DMS79 treated with DMSO at 0.1 percent for 48 hours (cell line): ENCODE measurements at regions not wholly inside any gene's neighbourhood (a gene's known extent, or its start where the extent isn't known, plus 50 kb on each side); places are given as distances from the start of the nearest gene placed in this dataset.

Experiments used
- DNase-seq: peaks from one replicate; lab custom pipeline; 2025; lab: John Stamatoyannopoulos, UW

DNA sequence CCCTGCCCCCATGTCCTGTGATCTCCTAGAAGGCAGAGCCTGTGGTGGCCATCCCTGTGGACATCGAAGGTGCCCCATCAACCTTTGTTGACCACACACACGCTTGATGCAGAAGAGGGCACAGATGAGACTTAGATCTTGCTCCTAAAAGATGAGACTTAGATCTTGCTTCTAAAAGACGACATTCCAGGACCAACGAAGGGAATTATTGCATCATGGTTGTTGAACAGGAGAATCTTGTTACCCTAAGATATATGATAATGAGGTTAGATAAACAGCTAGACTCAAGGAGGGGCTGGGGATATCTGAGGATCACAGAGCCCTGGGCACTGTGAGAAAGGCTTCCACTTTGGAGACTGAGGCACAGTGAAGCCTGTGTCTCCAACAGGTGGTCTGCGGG, 91.1 kb upstream of the WSCD2 start:
- DNase-seq: no peak

DNA sequence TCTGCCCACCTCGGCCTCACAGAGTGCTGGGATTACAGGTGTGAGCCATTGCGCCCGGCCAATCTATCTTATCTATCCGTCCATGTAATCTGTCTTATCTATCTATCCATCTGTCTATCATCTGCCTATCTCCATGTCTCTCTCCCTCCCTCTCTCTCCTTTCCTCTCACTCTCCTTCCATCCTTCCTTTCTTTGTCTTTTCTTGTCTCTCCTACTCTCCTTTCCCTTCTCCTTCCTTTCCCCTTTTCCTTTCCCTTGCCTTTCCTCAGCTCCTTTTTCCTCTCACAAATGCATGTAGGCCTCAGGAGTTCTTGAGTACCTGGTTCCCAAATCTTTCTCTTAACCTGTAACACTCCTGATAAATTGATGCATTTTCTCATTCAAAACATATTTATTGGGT, 89.3 kb upstream of the WSCD2 start:
- DNase-seq: no peak

DNA sequence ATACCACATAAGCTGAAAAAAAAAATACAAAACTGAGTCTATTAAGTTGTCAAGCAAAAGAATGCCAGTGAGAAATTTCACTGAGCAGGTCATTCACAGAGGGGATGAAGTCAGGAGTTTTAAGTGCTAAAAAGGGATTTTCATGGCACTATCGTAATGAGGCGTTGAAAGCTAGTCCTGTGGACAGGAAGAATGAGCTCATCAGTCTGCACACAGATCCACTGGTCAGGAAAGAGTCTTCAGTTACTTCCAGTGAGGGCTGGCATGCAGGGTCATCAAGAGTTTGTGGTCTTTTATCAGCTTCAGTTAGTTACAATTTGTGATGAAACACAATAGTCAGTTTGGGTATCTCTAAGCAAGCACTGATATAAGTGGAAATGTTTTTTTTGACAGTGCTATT, 88.1 kb upstream of the WSCD2 start:
- no peak for DNase-seq

DNA sequence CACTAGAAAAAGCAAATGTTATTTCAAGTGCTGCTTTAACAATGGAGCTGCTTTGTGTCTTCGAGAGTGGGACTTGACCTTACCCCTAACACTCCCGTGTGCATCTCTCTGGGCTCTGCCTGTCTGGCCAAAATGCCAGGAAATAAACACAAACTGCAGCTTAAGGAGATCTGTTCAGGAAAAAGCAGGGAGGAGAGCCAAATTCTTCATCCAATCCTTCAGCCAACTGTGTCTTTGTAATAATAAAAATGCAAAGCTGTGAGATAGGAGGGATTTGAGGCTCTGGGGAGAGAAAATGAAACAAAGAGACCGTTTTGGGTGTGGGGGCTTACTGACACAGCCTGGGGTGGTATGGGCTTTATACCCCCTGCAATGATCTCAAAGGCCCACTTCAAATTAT, 85.8 kb upstream of the WSCD2 start:
- DNase-seq: no peak

DNA sequence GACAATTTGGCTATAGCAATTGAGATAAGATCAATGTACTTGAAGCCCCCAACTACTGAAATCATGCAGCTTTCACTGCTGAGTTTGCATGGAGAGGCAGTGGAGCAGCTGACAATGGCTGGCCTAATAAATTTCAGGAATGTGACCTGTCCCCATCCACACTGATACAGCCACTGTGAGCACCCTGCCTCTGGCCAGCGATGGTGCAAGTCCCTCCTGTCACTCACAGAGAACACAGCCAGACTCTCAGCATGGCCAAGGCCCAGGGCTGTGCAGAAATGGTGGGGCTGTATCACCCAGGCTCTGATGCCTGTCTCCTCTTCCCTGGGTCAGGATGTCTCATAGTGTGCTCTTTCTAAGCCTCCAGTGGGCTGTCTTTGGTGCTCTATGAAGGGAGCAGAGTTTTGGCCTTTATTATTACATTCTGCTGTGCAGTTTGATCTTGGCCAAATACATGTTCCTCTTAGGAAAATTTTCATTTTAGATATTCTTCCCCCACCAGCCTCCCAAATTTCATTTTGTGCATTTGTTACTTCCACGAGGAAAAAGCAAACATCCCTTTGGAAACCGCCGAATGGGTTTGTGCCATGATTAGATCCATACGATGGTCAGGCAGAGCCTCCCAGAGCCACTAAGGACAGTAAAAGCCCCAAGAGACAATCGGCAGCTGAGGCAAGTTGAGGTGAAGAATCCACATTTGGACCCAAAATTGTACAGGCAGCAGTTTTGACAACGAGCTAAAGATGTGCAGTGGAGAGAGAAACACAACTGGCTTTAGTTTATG, 85.1 kb upstream of the WSCD2 start:
- no peak for DNase-seq

DNA sequence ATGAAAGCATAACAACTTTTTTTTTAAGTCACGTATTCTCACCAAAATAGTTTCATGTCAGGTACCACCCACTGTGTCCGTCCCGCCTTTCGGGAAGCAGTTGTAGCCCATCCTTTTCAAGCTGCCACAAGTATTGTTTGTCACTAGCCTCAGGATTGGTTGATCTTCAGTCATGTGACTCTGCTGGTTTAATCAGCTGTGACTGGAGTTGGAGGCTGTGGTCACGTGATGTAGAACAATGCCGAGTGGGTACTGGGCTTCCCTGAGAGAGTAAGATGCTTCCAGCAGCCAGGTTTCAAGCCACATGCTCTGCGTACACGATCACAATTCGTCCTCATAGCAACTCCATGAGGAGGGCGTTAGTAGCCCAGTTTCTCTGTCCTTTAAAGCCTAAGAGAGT, 83.0 kb upstream of the WSCD2 start:
- DNase-seq: no peak

DNA sequence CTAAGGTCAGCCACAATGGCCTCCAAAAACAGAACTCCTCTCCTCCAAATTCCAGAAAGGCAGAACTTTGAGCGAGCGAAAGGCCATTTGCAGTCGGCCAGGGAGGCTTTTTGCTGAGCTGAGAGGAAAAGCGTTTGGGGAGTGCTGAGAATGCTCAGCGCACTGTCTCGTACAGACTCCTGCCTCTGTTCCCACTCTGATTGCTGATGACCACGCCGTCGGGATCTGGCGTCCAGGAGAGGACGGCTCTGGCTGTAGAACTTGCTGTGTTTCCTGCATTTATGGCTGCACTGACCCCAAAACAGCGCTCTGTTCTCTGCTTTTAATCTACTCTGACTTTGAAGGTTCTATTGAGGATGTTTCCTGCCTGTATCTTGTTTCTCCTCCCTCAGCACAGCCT, 82.4 kb upstream of the WSCD2 start:
- DNase-seq: no peak

DNA sequence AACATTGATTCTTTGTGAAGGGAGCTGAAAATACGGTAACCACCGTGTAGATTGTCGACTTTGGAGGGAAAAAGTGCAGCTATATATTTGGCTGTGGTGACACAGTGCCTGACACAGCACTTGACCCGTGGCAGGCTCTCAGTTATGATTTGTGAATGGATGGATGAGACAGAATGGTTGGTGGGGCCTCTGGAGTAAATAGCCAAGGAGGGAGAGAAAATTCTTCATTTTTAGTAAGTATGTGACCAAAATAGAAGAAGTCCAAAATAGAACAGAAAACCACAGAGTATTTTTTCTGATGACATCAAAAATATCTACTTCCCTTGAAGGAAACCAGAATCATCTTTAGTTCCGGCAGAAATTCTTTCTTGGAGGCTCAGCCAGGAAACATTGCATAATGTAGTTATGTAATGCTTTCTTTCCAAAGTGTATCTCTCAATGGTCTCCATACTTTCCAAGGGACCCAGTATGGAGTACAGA, 82.0 kb upstream of the WSCD2 start:
- DNase-seq: no peak

DNA sequence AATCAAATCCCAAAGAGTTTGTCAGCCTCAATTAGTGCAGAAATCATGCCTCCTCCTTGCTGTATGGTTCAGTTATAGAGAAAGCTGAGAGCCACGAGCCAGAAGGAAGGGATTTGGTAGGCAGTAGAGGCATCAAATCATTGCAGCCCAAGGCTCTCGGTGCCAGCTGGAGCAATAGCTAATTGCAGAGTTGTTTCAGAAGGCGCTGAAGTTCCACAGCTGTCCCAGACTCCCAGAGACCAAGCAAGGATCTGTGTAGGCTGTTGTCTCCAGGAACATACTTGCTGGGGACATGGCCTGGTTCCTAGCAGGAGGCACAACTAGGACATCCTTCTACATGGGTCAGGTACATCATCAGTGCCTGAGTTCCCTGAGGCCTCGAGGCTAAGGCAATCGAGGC, 80.4 kb upstream of the WSCD2 start:
- no peak for DNase-seq

DNA sequence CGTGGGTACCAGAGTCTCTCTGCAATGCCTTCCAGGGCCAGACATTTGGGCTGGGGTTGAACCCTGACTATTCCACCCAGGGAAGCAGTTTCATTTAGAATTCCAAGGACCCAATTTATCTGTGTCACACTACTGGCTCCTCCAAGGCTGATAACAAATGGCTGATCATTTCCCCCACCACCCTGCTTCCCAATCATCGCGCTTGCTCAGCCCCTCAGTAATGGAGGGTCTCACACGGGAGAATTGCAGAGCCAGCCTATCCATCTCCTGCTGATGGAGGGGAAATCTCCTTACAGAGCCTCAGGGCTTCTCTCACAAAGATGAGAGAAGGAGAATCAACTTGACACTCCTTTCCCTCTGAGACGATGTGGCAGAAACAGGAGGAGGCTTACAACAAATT, 78.4 kb upstream of the WSCD2 start:
- no peak for DNase-seq

DNA sequence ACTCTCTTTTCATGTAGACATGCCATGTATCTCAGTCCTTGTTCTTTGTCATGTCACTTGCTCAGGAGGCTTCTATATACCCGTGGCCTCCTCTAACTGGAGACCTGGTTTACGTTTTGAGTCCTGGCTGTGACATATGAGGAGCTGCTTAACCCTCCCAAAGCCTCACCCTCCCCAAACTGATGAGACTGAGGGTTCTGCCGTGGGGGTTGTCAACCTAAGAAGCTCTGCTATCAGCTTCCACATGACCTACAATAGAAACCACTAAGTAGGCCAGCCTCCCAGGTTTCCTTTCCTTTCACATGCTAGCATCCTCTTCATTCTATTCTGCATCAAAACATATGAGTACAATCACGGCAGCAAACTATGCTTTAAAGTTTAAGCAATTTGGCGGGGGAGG, 76.8 kb upstream of the WSCD2 start:
- no peak for DNase-seq

DNA sequence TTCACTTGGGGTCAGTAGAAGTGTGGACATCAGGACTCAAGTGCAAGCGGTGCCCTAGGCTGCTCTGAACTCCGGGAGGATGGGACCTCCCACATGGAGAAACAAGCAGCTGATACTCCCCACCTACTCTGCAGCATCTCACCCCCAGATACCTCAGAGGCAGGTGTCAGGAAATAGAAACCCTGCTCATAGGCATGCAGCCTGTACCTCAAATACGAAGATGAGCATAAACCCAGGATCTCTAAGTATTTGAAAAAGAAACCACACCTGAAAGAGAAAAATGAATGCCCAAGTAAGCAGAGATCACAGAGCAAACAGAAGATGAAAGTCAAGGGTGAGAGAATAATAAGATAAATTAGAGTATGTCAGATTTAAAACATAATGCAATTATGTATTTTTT, 75.6 kb upstream of the WSCD2 start:
- no peak for DNase-seq

DNA sequence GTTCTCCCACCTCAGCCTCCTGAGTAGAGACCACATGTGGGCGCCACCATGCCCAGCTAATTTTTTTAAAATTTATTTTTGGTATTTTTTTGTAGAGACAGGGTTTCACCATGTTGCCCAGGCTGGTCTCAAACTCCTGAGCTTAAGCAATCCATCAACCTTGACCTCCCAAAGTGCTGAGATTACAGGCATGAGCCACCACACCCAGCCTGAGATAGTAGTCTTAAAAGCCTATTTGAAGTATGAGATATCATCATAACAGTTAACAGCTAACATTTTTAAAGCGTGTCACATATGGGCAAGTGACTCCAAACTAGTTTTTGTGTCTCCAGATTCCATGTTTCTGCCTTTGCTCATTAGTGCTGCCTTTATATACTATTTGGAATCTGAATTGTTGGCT, 74.6 kb upstream of the WSCD2 start:
- no peak for DNase-seq

DNA sequence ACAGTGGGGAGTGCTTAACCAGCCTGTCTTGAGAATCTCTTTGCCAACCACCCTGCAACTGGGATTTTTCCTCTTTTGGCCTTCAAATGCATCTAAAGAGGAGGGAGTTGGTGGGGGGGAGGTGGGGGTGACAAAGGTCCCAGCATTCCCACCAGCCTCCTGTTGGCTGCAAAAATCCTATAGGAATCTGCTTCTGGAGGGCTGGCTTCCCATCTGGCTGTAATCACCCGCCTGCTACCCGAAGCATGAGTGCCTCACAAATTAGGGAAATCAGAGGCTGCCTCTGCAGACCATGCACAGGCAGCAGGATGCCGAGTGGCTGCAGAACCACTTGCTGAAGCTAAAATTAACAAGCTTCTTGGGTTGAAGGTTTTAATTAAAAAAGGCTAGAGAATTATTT, 73.9 kb upstream of the WSCD2 start:
- no peak for DNase-seq

DNA sequence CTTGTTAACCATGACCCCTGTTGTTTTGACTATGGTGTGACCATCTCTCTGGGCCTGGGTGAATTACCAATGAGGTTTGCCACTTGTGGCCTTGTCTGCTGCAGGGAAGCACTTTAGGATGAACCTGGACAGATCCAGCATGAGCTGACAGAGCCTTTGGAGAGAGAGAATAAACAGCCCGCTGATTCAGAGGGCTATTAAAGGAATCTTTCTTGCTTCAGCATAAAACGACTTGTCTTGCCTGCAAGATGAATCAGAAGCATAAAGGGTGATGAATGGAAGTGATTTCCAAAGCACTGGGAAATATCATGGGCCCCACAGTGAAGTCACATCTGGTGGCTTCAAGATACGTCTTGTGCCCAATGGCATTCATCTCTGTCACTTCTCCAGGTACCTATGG, 69.0 kb upstream of the WSCD2 start:
- DNase-seq: no peak

DNA sequence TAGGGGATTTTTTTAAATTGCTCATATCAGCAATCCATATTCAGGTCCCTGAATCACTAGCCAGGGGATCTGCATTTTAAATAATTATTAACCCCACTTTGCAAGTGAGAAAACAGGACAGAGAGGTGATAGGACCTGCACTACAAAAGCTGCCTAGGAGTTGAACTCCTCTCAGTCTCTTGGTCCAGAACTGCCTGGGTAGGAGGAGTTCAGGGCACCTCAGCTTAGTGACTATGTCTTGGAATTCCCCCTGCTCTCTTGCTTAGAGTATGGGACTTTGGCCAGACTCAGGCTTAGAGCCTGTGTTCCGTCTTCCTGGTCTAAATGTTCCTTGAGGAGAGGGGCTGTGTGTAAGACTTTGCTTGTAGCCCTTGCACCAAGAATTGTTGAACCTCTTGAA, 68.2 kb upstream of the WSCD2 start:
- DNase-seq: no peak

DNA sequence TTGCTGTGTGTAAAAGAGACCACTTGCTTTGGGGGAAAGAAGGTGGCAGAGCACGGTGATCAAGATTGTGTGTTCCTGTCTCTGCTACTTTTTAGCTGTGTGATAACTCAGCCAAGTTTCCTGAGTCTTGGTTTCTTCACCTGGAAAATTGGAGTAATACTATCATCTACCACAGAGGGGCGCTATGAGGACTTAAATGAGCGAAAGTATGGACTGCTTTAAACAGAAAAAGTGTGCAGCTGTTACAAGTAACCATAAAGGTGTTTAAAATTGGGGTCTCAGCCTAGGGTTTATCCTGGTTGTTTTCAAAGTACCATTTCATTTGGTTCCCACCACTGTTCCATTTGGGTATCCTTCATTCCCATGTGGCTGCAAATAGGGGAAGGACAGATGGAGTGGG, 65.9 kb upstream of the WSCD2 start:
- no peak for DNase-seq

DNA sequence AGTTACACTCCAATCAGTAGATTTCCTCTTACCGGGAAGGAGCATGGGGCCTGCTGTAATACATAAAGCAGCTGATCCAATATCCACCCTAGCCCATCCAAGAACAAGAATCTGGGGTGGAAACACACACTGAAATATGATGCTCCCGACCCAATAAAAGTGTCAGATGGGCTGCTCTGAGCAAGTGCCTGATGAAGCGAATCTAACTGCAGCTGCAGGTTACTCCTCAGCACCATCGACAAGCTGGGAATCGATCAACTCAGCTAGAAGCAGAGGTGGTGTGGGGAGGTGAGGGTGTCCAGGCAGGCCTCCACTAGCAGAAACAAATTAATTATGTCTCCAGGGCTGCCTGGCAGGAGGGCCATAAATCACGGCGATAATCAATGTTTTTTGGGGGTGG, 64.0 kb upstream of the WSCD2 start:
- no peak for DNase-seq

DNA sequence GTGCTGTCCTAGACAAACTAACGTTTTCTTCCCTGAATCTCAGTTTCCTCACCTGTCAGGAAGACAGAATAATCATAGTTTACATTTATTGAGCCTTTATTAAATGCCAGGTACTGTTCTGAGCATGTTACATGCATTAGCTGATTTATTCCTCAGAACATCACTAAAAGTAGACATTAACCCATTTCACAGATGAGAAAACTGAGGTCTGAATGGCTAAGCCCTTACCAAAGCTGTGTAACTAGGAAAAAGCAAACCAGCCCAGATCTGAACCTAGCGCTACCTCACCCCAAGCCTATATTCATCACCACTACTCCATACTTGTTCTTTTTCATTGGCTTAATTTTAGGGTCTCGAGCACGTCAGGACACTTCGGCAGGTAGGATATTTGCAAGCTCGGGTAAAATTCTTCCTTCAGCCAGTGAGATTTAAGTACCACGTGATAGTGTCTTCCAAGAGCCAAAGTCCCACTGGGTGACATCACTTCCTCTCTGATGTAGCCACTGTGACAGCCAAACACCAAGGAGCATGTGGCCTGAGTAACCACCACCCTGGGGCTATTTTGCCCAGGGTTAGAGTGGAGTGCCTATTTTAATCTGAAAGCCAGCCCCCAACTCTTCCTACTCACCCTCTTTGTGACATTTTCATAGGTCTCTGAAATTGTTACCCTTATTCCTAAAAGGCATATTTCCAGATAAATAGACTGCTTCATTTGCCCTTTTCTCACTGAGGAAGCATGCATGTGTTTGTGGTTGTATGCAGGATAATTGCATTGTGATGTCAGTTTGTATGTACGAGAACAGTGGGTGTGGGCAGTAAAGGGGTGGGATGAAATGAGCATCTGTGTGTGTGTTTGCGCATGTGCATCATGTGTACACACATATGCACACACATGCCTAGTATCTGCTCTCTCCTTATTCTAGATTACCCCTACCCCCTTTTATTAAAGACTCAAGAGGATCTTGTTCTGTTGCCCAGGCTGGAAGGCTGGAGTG, 62.2 kb upstream of the WSCD2 start:
- DNase-seq: no peak

DNA sequence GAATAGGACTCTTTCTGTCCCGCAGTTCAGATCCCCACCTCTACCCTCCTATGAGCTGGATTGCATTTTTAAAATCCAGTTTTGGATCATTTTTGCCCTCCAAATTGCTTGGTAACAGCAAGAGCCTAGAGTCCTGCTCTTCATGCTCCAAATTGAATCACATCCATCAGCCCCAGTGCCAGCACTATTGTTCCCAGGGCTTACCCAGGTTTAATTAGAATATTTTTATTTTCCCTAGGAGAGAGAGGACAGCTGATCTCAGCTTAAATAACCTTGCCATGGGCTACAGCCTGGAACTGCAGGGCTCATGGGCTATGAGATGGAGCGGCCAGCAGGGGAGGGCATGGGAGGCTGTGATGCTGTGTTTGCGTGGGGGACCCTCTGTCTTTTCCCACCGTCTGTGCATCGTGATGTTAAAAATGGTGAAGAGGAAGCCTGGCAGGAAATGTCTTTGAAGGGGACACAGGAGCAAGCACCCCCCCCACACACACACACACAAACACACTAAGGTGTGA, 59.4 kb upstream of the WSCD2 start:
- no peak for DNase-seq

DNA sequence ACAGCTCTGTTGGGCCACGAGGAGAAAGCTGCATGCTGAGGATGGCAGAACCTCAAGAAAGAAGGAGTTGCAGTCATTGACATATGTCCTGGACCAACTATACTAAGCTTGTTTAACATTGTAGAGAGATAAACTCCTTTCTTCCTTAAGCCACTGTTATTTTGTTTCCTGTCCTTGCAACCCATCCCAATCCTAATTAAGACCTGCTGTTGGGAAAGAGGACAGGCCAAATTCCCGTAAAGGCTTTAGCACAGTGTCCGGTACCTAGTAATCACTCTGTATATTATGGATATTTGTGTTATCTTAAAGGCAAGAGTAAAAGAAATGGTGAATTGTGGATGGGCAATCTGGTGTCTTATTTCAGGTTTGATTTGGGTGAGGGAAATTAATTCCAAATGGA, 53.5 kb upstream of the WSCD2 start:
- no peak for DNase-seq

DNA sequence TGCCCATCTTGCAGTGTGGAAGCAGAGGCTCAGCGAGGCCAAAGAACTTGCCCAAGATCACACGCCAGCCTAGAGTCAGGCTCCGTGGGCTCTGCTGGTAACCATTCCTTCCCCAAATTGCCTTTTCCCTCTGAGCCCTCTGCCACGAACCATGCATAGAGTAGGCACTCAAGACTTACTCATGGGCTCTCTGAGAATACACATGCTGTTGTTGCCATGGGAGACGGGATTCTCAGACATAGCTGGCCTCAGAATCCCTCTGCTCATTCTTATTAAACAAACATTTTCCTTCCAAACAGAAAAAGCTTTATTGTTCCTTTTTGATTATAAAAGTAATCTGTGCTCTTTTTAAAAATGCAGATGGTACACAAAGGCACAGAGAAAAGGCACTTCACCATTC, 52.5 kb upstream of the WSCD2 start:
- DNase-seq: no peak

DNA sequence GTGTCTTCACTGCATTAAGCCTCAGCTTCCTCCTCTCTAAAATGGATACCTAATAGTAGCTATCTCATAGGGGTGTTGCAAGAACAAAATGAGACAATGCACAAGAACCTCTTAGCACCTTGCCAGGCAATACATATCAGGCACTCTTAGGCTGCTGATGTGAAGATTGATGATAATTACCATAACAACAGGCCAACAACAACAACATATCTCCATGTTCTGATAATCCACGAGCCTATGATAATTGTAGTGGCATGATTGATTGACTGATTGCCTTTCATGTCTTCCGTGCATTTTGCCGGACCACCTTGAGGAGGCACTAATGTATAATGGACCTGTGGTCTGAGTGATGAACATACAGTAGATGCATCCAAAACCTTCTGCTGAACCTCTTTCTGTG, 50.7 kb upstream of the WSCD2 start:
- DNase-seq: no peak
